ENCODE measurements at regions not wholly inside any gene's neighbourhood (a gene's known extent, or its start where the extent isn't known, plus 50 kb on each side); places are given as distances from the start of the nearest gene placed in this dataset.

DNA sequence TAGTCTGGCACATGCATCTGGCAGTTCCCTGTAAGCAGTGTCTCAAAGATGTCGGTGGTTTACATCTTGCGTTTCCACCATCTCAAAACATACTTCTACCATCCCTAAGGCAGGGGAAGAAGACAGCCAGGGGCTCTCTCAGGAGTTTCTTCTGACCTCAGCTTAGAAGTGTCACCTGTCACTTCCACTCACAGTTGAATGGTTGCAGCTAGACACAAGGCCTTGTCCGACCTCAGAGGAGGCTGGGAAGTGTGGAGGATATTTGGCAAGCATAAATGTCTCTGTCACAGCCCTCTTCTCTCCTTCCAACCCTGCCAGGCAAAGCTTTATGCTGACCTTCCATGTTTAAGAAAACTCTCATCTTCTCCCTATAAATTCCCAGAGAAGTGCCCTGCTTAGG, 193.3 kb downstream of the HERPUD2 start:
- Histone ChIP-seq H3K9me2 (ENCODE audit: low read depth, low read length) (no peaks in the 10 kb centered on the region), H3K27me3 (ENCODE audit: insufficient read depth, low read length) (no peaks in the 10 kb centered on the region), H3K9ac (ENCODE audit: low read length) (no peak overlapping the region), H3K79me2 (ENCODE audit: insufficient read depth, low read length) (no peaks in the 10 kb centered on the region), H2AFZ (ENCODE audit: low read length) (no peak overlapping the region), H3K4me3 (ENCODE audit: low read depth, low read length, poor library complexity, severe bottlenecking) (no peak overlapping the region), H4K20me1 (ENCODE audit: insufficient read depth, low read length) (no peaks in the 10 kb centered on the region), H3K9me3 (ENCODE audit: low read length) (no peaks in the 10 kb centered on the region), H3K36me3 (ENCODE audit: insufficient read depth, low read length) (no peaks in the 10 kb centered on the region), H3K27ac (ENCODE audit: low read depth, low read length, poor library complexity, severe bottlenecking) (no peak overlapping the region), H3K4me2 (ENCODE audit: low read length) (no peak overlapping the region), H3F3A (ENCODE audit: insufficient read depth, low read length) (no peaks in the 10 kb centered on the region), H3K4me1 (ENCODE audit: insufficient read depth, low read length, severe bottlenecking) (no peaks in the 10 kb centered on the region)
- TF ChIP-seq, protein P1, sequence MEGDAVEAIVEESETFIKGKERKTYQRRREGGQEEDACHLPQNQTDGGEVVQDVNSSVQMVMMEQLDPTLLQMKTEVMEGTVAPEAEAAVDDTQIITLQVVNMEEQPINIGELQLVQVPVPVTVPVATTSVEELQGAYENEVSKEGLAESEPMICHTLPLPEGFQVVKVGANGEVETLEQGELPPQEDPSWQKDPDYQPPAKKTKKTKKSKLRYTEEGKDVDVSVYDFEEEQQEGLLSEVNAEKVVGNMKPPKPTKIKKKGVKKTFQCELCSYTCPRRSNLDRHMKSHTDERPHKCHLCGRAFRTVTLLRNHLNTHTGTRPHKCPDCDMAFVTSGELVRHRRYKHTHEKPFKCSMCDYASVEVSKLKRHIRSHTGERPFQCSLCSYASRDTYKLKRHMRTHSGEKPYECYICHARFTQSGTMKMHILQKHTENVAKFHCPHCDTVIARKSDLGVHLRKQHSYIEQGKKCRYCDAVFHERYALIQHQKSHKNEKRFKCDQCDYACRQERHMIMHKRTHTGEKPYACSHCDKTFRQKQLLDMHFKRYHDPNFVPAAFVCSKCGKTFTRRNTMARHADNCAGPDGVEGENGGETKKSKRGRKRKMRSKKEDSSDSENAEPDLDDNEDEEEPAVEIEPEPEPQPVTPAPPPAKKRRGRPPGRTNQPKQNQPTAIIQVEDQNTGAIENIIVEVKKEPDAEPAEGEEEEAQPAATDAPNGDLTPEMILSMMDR (IDR thresholded peaks at IDR 0.05; ENCODE audit: low read length), result no peak
- TF ChIP-seq EZH2 (IDR thresholded peaks at IDR 0.05; ENCODE audit: borderline replicate concordance, low read length), result no peak

DNA sequence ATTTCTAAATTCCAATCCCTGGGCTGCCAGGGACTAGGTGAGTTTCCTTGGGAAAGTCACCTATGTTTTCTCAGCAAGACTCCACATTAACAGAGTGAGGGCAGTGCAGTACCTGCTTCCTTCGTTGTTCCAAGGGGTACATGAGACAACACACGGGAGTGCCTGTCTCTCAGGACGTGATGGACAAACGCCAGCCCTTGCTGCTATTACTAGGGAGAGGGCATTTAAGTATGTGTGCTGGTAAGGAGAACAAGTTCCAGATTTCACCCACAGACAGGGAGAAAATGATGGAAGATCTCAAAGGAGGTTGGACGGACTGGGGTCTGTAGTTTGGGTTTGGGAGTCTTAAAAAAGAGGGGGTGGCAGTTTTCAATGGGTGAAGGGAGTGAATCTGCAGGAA, 195.7 kb downstream of the HERPUD2 start:
- Histone ChIP-seq H3K4me3 (ENCODE audit: low read depth, low read length, poor library complexity, severe bottlenecking) (no peak overlapping the region), H3K4me2 (ENCODE audit: low read length) (no peak overlapping the region), H3K4me1 (ENCODE audit: insufficient read depth, low read length, severe bottlenecking) (no peaks in the 10 kb centered on the region), H4K20me1 (ENCODE audit: insufficient read depth, low read length) (no peaks in the 10 kb centered on the region), H2AFZ (ENCODE audit: low read length) (no peak overlapping the region), H3K27me3 (ENCODE audit: insufficient read depth, low read length) (no peaks in the 10 kb centered on the region), H3F3A (ENCODE audit: insufficient read depth, low read length) (no peaks in the 10 kb centered on the region), H3K27ac (ENCODE audit: low read depth, low read length, poor library complexity, severe bottlenecking) (no peak overlapping the region), H3K79me2 (ENCODE audit: insufficient read depth, low read length) (no peaks in the 10 kb centered on the region), H3K36me3 (ENCODE audit: insufficient read depth, low read length) (no peaks in the 10 kb centered on the region), H3K9me3 (ENCODE audit: low read length) (no peaks in the 10 kb centered on the region), H3K9me2 (ENCODE audit: low read depth, low read length) (no peaks in the 10 kb centered on the region), H3K9ac (ENCODE audit: low read length) (no peak overlapping the region)
- TF ChIP-seq EZH2 (IDR thresholded peaks at IDR 0.05; ENCODE audit: borderline replicate concordance, low read length), result no peak
- TF ChIP-seq, protein P1 (IDR thresholded peaks at IDR 0.05; ENCODE audit: low read length), result no peak

DNA sequence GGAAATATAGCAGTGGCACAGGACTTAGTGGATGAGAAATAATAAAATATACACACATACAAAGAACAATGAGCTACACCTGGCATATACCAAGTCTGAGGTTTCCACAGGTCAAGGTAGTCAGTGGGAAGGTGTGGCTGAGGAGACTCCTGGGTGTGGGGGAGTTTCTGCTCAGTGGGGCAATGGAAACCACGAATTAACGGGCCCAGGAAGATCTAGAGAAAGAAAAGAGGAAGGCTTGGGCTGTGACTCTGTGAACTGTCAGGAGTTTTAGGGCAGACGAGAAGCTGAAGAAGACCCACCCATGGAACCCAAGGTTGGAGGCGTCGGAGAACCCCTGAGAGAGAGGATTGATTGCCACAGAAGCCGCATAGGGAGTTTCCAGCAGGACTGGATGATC, 196.5 kb downstream of the HERPUD2 start:
- no peak for TF ChIP-seq EZH2 (IDR thresholded peaks at IDR 0.05; ENCODE audit: borderline replicate concordance, low read length)
- H2AFZ ChIP-seq (ENCODE audit: low read length), result no peak overlapping the region
- H3K9me2 ChIP-seq (ENCODE audit: low read depth, low read length), result no peaks in the 10 kb centered on the region
- no peaks in the 10 kb centered on the region for H3F3A ChIP-seq (ENCODE audit: insufficient read depth, low read length)
- no peak overlapping the region for H3K4me3 ChIP-seq (ENCODE audit: low read depth, low read length, poor library complexity, severe bottlenecking)
- no peak overlapping the region for H3K9ac ChIP-seq (ENCODE audit: low read length)
- no peaks in the 10 kb centered on the region for H3K9me3 ChIP-seq (ENCODE audit: low read length)
- H3K27me3 ChIP-seq (ENCODE audit: insufficient read depth, low read length), result no peaks in the 10 kb centered on the region
- no peaks in the 10 kb centered on the region for H4K20me1 ChIP-seq (ENCODE audit: insufficient read depth, low read length)
- H3K27ac ChIP-seq (ENCODE audit: low read depth, low read length, poor library complexity, severe bottlenecking), result no peak overlapping the region
- no peaks in the 10 kb centered on the region for H3K36me3 ChIP-seq (ENCODE audit: insufficient read depth, low read length)
- H3K4me2 ChIP-seq (ENCODE audit: low read length), result no peak overlapping the region
- no peaks in the 10 kb centered on the region for H3K79me2 ChIP-seq (ENCODE audit: insufficient read depth, low read length)
- no peaks in the 10 kb centered on the region for H3K4me1 ChIP-seq (ENCODE audit: insufficient read depth, low read length, severe bottlenecking)

DNA sequence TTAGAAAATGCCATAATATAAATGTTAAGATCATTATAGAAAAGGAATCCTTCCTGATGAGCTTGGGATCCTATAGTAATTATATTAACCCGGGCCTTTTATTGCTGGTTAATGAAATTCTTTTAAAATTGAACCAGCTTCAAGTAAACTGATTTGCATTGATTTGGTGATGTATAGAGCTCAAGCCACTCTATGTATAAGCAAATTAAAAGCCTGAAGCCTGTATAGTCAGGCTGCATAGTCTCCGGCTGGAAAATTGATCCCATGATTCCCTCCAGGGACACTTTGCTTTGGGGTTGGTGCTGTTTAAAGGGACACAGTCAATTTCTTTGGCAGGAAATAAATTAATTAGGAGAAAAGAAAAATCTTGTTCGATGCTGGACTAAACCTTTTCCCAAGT, 199.1 kb downstream of the HERPUD2 start:
- H3K27me3 ChIP-seq (ENCODE audit: insufficient read depth, low read length), result no peaks in the 10 kb centered on the region
- TF ChIP-seq EZH2 (IDR thresholded peaks at IDR 0.05; ENCODE audit: borderline replicate concordance, low read length), result no peak
- TF ChIP-seq, protein P1 (IDR thresholded peaks at IDR 0.05; ENCODE audit: low read length), result no peak

More for the DNA sequence above, 199.1 kb downstream of the HERPUD2 start:
- Histone ChIP-seq H4K20me1 (ENCODE audit: insufficient read depth, low read length) (no peaks in the 10 kb centered on the region), H3K27ac (ENCODE audit: low read depth, low read length, poor library complexity, severe bottlenecking) (no peak overlapping the region), H3K9me3 (ENCODE audit: low read length) (no peaks in the 10 kb centered on the region), H3F3A (ENCODE audit: insufficient read depth, low read length) (no peaks in the 10 kb centered on the region), H3K36me3 (ENCODE audit: insufficient read depth, low read length) (no peaks in the 10 kb centered on the region), H3K9ac (ENCODE audit: low read length) (no peak overlapping the region), H2AFZ (ENCODE audit: low read length) (no peak overlapping the region), H3K79me2 (ENCODE audit: insufficient read depth, low read length) (no peaks in the 10 kb centered on the region), H3K4me1 (ENCODE audit: insufficient read depth, low read length, severe bottlenecking) (no peaks in the 10 kb centered on the region), H3K4me2 (ENCODE audit: low read length) (no peak overlapping the region), H3K4me3 (ENCODE audit: low read depth, low read length, poor library complexity, severe bottlenecking) (no peak overlapping the region), H3K9me2 (ENCODE audit: low read depth, low read length) (no peaks in the 10 kb centered on the region)

All from OCI-LY1 (cell line).